Vagina (tissue), 2 donors: ENCODE measurements at regions not wholly inside any gene's neighbourhood (a gene's known extent, or its start where the extent isn't known, plus 50 kb on each side); places are given as distances from the start of the nearest gene placed in this dataset.

ENCODE experiments used
- CTCF ChIP-seq, 3 experiments: fragments of 450-650 bp in 2 of 3; fragments of 200-600 bp in 1 of 3; sonication (generic) in 1 of 3; IDR thresholded peaks; one replicate each; pipeline ENCODE4 v1.5.1; 2017 to 2019; ENCODE audit warnings: antibody characterized with exemption in 3 of 3, mild to moderate bottlenecking in 2 of 3, moderate library complexity in 2 of 3
- POLR2A ChIP-seq, 2 donors: fragments of 450-650 bp; IDR thresholded peaks; one replicate each; pipeline ENCODE4 v1.6.1; 2017; ENCODE audit warnings: antibody characterized with exemption in 2 of 2, mild to moderate bottlenecking in 2 of 2, moderate library complexity in 2 of 2
- POLR2AphosphoS5 ChIP-seq, 2 donors: sonication (generic); formaldehyde crosslinking; IDR thresholded peaks; one replicate each; pipeline ENCODE4 v1.9.0; 2017; ENCODE audit warnings: antibody characterized with exemption in 2 of 2, mild to moderate bottlenecking in 2 of 2, low read depth in 1 of 2; ENCODE audit not compliant: insufficient read depth in 1 of 2

GRCh38 chr14:71485833-71486232 is 446.4 kb upstream of the RGS6 start:
- no peak for TF ChIP-seq POLR2A (IDR thresholded peaks at IDR 0.05)
- no peak for TF ChIP-seq CTCF (IDR thresholded peaks at IDR 0.05)
- TF ChIP-seq POLR2AphosphoS5 (IDR thresholded peaks at IDR 0.05; ENCODE audit: insufficient read depth in 1 of 2, low read depth in 1 of 2) = no peak
